Psoas muscle (tissue), 7 donors: ENCODE measurements at regions not wholly inside any gene's neighbourhood (a gene's known extent, or its start where the extent isn't known, plus 50 kb on each side); places are given as distances from the start of the nearest gene placed in this dataset.
"Not testable (repeated sequence)": the region's sequence is repeated elsewhere in the genome, so short reads cannot be mapped to it uniquely, and the experiment has no call there.

Experiments used
- ATAC-seq, 4 donors: fragments of 200-7000 bp; cut with Tn5 transposase; one replicate each; pipeline ENCODE4 v1.9.1; 2020; ENCODE audit warnings: moderate library complexity in 3 of 4, mild to moderate bottlenecking in 2 of 4
- DNase-seq, 2 donors: peaks; one replicate each; pipeline ENCODE4 v3.0.0-alpha.2; 2020
- H3K27ac ChIP-seq: fragments of 200-600 bp; one replicate; pipeline ENCODE4 v1.8.0; 2022
- H3K27me3 ChIP-seq, 3 donors: fragments of 200-600 bp in 1 of 3; one replicate each; pipeline versions ENCODE4 v1.6.1 to v1.8.0; 2013 to 2022; ENCODE audit warnings: low read length in 2 of 3, mild to moderate bottlenecking in 2 of 3, moderate library complexity in 1 of 3; ENCODE audit not compliant: insufficient read depth in 3 of 3
- H3K36me3 ChIP-seq, 2 donors: fragments of 200-600 bp in 1 of 2; one replicate each; pipeline versions ENCODE4 v1.6.1 to v1.8.0; 2013 to 2022; ENCODE audit warnings: low read depth in 1 of 2, mild to moderate bottlenecking in 1 of 2, moderate library complexity in 1 of 2; ENCODE audit not compliant: insufficient read depth in 1 of 2
- H3K4me1 ChIP-seq: fragments of 200-600 bp; one replicate; pipeline ENCODE4 v1.8.0; 2022
- H3K4me3 ChIP-seq: fragments of 200-600 bp; one replicate; pipeline ENCODE4 v1.8.0; 2022; ENCODE audit warnings: mild to moderate bottlenecking
- H3K9me3 ChIP-seq: fragments of 200-600 bp; one replicate; pipeline ENCODE4 v1.8.0; 2022
- WGBS, 3 donors: extraction: QIAGEN DNeasy Blood & Tissue Kit; methylation state at CpG; one replicate each; pipeline versions ENCODE4 v1.1.6 to v1.1.7; 2013; 5-methylcytosine and 5-hydroxymethylcytosine counted together
- intact Hi-C, 2 donors: fragments of 100-400 bp; cut with DNase I; formaldehyde crosslinking; loops; one replicate each; pipeline versions ENCODE4 v1.11.0 to v1.14.2; 2022
- TF ChIP-seq, protein P1 (sequence below): fragments of 200-600 bp; IDR thresholded peaks from one replicate; pipeline ENCODE4 v1.8.0; 2022; ENCODE audit warnings: antibody characterized with exemption
- donor health status: healthy with polysubstance abuse.
- donor health status: DM: no; HTN: no; CAD: no; lungs with moderate emphysema.
- donor health status: Bipolar disorder and iron deficiency.
- donor health status: healthy.
- donor health status: DM: yes; HTN: yes; CAD: no.
- donor health status: DM: no; HTN: no; CAD: no.
- donor health status: DM: yes; HTN: yes; CAD: no.

GRCh38 chr6:76852776-76853175, 610.5 kb downstream of the HTR1B start:
- 28 to 46% (median 29%) methylated on average over 1 of the region's 1 CpG for WGBS, 3 donors
- TF ChIP-seq, protein P1, sequence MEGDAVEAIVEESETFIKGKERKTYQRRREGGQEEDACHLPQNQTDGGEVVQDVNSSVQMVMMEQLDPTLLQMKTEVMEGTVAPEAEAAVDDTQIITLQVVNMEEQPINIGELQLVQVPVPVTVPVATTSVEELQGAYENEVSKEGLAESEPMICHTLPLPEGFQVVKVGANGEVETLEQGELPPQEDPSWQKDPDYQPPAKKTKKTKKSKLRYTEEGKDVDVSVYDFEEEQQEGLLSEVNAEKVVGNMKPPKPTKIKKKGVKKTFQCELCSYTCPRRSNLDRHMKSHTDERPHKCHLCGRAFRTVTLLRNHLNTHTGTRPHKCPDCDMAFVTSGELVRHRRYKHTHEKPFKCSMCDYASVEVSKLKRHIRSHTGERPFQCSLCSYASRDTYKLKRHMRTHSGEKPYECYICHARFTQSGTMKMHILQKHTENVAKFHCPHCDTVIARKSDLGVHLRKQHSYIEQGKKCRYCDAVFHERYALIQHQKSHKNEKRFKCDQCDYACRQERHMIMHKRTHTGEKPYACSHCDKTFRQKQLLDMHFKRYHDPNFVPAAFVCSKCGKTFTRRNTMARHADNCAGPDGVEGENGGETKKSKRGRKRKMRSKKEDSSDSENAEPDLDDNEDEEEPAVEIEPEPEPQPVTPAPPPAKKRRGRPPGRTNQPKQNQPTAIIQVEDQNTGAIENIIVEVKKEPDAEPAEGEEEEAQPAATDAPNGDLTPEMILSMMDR: no peak

GRCh38 chr6:76849274-76849970, 613.9 kb downstream of the HTR1B start:
- H3K4me1 ChIP-seq, H3K4me3 ChIP-seq, H3K27ac ChIP-seq, intact Hi-C loops, H3K27me3 ChIP-seq, ATAC-seq, H3K9me3 ChIP-seq, H3K36me3 ChIP-seq: not testable (repeated sequence)
- peak in 1 of 2 donors; percentile 11 for DNase-seq
- 70 to 73% (median 73%) methylated on average over 9 of the region's 9 CpGs for WGBS, 3 donors

More at GRCh38 chr6:76852776-76853175, 610.5 kb downstream of the HTR1B start:
- intact Hi-C loops: no loop called here
- Histone ChIP-seq H3K27me3 (no peaks in the 10 kb centered on the region), H3K36me3 (no peaks in the 10 kb centered on the region), H3K4me1 (no peaks in the 10 kb centered on the region), H3K9me3 (no peaks in the 10 kb centered on the region), H3K27ac (no peak overlapping the region), H3K4me3 (no peak overlapping the region)
- DNase-seq (no peak), ATAC-seq (no peak)

DNA sequence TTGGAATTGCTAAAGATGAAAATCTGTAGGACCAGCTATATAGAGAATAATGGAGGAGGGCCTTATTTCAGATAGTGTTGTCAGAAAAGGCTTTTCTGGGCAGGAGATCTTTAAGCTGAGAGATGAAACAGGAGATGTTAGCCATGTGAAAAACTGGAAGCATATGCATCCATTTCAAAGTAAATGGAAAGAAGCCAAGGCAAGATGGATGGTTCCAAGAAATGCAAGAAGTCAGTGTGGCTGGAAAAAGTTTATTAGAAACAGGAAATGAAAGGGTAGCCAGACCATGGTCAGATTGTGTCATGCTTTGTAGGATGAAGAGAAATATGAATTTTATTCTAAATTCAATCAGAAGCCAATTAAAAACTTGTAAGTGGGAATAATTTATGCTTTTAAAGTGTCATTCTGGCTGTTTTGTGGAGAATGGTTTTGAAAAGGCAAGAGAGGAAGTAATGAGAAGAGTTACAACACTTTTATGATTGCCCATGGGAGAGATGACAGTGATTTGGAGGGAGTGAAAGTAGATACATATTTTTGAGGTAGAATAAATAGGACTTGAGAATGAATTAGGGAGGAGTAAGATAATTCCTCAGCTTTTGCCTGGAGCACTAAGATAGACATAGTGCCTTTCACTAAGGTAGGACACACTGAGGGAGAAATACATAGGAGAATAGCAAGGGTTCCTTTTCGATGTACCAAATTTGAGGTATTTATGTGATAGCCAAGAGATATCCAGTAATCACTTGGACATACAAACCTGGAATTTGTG, 620.1 kb downstream of the HTR1B start:
- ATAC-seq (no peak), DNase-seq (no peak)
- Histone ChIP-seq H3K36me3 (no peaks in the 10 kb centered on the region), H3K9me3 (peaks cover 5% of the 10 kb centered on the region), H3K4me1 (no peaks in the 10 kb centered on the region), H3K27me3 (no peaks in the 10 kb centered on the region), H3K4me3 (no peak overlapping the region), H3K27ac (no peak overlapping the region)
- WGBS, 3 donors: 0% methylated on average over 1 of the region's 1 CpG
- intact Hi-C loops: no loop called here
- TF ChIP-seq, protein P1: no peak

- ATAC-seq (no peak), DNase-seq (no peak)
- TF ChIP-seq, protein P1: no peak
- 72 to 74% (median 74%) methylated on average over 3 of the region's 3 CpGs for WGBS, 3 donors
- no peaks in the 10 kb centered on the region for H3K36me3 ChIP-seq
- no peaks in the 10 kb centered on the region for H3K27me3 ChIP-seq
- no peak overlapping the region for H3K27ac ChIP-seq
- intact Hi-C loops: no loop called here
- peaks cover 5% of the 10 kb centered on the region for H3K9me3 ChIP-seq
- no peak overlapping the region for H3K4me3 ChIP-seq
- no peaks in the 10 kb centered on the region for H3K4me1 ChIP-seq
Observed at GRCh38 chr6:76840865-76841264, 622.4 kb downstream of the HTR1B start.

- Histone ChIP-seq H3K27me3 (no peaks in the 10 kb centered on the region), H3K4me1 (no peaks in the 10 kb centered on the region), H3K9me3 (no peaks in the 10 kb centered on the region), H3K36me3 (no peaks in the 10 kb centered on the region), H3K27ac (no peak overlapping the region), H3K4me3 (no peak overlapping the region)
- WGBS, 3 donors: 81 to 85% (median 82%) methylated on average over 3 of the region's 3 CpGs
- TF ChIP-seq, protein P1: no peak
- intact Hi-C loops: no loop called here
- ATAC-seq (no peak), DNase-seq (no peak)
Observed at GRCh38 chr6:76840041-76840745, 623.1 kb downstream of the HTR1B start.
